NCI-H446 (cell line): ENCODE measurements at regions not wholly inside any gene's neighbourhood (a gene's known extent, or its start where the extent isn't known, plus 50 kb on each side); places are given as distances from the start of the nearest gene placed in this dataset.

Source experiments
- DNase-seq, 2 experiments: peaks; one replicate each; lab custom pipeline; 2025; lab: John Stamatoyannopoulos, UW

GRCh38 chr2:196279541-196279940 is 108.2 kb upstream of the STK17B start:
- no peak for DNase-seq

DNA sequence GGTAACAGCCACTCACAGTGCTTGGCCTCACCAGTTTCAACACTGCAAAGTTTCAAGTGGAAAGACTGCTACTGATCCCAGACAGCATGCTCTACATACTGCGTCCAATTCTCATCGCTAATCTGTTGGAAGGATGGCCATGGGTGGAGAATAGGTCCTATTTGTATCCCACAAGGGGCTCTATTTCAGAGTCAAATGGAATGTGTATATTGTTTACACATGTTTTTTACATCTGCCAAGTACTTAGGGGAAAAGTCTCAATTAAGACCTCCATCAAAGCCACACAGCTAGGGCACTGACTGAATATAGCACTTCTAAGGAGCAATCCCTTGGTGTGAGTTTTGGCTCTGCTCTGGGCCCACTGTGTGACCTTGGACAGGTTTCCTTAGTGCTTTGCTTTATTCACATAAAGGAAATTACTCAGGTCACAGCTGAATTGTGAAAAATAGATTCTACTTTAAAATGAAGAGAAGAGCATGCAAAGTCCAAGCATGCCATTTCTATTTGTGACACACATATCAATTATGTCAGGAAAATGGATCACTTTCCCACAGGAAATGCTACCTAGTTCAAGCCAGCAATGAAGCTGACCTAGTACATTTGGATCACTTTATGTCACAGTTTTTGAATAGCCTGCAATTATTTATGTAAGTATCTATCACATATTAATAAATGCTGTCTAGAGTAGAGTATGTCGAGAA is 112.9 kb upstream of the STK17B start:
- no peak for DNase-seq

DNA sequence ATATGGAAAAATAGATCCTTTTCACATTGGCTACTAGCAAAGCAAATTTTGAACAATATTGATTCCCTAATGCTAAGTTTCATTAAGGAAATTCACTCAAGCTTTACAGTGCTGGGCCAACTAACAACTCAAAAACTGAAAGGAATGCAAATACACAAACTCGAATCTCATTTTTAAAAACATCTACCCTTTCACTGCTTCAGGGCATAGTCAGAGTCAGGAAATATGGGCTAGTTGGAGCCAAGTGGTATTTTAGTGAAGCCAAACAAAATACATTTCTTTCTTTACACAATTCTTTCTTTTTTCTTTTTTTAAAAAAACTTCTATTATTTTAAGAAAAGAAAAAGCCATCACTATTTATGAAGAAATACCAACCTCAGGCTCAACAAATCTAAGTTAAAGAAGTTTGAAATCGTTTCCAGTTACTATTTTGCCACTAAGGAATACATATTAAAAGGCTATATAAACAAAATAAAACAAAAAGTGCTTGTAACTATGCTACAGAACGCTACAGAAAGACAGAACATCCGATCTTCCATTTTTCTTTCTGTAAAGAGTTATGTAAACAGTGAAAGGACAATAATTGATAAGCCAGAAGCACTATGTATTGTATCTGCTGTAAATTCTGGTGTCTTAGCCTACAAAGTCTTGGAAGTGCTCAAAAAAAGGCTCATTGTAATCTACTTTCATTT is 113.6 kb upstream of the STK17B start:
- no peak for DNase-seq

DNA sequence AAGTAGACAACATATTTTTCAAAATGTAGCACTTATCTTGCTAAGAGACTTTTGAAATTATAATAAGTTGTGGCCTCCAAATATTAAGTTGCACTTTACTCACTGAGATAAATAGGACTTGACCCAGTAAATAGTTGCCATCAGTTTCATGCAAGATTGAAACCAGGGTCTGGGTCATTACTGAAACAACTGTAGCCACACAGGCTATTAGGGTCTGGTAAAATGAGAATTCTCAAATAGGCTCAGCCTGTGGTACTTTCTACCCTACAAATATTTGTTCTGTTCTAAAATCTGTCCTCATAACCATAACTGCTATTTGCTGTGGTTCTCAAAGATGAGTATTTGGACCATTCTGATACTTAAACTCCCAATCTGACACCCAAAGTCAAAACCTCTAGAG is 115.4 kb upstream of the STK17B start:
- DNase-seq = no peak

GRCh38 chr2:196287523-196287922 is 116.1 kb upstream of the STK17B start:
- no peak for DNase-seq

GRCh38 chr2:196288006-196288538 is 116.7 kb upstream of the STK17B start:
- no peak for DNase-seq

- DNase-seq = no peak
Observed at GRCh38 chr2:196289000-196289399, 117.6 kb upstream of the STK17B start.

DNA sequence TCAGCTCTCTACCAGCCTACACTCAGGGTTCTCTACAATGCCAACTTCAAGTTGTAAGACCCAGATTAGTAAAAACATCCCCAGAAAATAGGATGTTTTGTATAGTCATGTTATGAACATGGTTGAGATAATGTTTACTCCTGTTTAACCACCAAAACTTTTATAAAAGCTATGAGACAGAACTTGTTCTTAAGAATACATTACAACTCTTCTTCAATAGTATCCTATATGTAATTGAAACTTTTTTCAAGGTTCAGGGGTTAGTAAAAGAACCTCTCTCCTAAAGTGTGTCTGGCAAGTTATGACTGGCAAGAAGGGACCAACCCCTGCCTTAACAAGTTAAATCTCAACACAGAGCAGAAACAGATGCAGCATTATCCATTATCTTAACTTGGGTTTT is 118.8 kb upstream of the STK17B start:
- no peak for DNase-seq

DNA sequence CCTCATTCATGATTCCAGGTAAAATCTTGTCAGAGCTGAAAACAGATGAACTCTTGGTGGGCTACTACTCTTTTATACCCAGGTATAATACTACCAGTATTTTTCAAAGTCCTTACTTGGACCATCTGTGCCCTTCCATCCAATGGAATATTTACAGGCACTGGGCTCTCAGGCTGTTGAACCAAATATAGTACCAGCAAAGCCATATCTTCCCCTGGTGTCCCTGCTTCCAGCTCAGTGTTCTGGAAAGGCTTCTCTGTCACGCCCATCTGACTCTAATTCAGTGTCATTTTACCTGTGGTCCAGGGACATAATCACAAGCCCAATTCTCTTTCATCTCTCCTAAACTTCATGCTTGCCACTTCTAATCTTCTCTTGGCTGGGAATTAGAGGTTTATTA is 119.2 kb upstream of the STK17B start:
- no peak for DNase-seq

DNA sequence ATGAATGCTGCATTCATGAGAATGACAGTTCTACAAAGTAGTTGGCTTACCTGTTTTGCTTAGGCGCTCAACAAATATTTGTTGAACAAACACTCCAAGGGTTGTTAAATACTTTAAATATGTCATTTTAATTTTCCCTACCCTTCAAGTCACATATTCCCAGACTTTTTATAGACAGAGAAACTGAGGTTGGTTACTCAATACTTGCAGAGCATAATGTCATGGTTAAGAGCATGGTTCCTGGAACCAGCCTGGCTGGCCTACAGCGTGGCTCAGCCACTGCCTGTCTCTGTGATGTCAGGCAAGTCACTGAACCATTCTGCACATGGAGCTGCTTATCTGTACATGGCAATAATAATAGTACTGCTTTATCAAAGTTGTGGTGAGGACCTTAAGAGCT is 120.0 kb upstream of the STK17B start:
- DNase-seq = no peak

GRCh38 chr2:196291873-196292800 is 120.8 kb upstream of the STK17B start:
- DNase-seq = no peak

- no peak for DNase-seq
Observed at GRCh38 chr2:196293751-196294515, 122.6 kb upstream of the STK17B start.

GRCh38 chr2:196294516-196294909 is 123.1 kb upstream of the STK17B start:
- DNase-seq = no peak

DNA sequence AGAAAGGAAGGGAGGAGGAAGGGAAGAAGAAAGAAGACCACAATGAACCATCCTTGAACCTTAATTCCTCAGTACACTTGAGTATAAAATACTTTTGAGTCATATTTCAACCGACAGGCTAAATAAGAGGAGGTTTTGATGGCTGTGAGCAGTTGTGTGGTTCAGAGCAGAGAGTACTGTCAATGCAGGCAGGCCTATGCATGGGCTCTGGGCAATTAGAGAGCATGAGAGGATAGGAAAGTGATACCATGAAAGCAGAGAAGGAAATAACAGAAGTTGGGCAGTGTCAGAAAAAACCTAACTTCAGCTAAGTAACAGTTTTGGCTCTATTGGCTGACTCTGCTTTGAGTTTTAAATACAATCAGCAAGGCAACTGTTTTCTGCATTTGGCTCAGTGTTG is 123.6 kb upstream of the STK17B start:
- no peak for DNase-seq

DNA sequence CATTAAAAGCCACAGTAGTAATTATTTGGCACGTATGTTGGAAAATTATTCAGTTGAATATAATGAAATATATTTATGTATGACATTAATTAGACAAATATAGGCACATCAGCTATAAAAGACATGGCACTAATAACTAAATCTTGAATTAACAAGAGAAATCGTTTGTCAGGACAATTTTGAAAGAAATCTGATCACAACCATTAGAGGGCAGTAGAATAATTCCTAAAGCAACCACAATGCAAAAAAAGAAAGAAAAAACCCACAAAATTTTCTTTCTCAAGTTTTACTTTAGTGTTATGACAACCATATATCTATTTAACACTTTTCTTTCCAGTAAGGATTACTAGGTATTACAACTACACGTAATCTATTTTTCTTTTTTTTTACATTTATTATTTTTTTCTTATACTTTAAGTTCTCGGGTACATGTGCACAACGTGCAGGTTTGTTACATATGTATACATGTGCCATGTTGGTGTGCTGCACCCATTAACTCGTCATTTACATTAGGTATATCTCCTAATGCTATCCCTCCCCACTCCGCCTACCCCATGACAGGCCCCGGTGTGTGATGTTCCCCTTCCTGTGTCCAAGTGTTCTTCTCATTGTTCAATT is 126.8 kb upstream of the STK17B start:
- peak in 1 of 2 experiments; percentile 43 for DNase-seq

DNA sequence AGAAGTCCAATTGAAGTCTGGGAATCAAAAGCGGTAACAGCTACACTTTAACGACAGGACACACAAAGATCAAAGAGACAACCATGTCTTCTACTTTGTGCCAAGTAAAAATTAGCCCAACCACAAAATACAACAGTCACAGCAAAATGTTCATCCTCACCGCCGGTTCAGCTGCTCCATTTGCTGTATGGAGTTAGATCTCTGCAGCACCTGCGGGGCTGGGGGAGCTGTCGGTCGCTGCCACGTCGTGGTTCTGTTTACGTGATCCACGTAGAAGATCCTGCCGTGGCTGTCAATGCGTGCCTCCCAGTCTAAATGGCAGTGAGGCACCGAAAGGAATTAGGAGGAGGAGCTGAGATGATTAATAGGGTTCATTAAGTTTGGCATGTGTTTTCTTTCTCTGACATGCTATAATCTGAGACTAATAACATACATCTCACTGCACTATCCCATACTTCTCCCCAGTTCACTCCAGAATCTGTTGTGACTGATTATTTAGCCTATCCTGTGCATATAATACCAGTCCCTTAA is 136.5 kb upstream of the STK17B start:
- DNase-seq = no peak

DNA sequence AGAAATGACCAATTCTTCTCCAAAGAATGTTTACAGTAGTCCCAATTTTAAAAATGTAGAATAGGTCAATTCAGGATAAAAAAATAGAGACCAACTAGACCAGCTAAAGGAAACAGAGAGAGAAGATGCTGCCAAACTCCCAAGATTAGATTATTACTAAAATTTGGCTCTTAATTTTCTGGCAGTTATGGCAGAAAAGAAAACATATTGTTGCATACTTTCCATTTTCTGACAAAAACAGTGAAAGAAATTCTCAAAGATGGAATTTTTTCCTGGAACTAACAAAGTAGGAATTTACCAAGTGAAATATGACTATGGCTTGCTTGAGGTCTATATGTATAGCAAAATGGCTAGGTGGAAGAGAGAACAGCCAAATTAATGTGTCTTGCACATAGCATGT is 138.3 kb upstream of the STK17B start:
- no peak for DNase-seq

DNA sequence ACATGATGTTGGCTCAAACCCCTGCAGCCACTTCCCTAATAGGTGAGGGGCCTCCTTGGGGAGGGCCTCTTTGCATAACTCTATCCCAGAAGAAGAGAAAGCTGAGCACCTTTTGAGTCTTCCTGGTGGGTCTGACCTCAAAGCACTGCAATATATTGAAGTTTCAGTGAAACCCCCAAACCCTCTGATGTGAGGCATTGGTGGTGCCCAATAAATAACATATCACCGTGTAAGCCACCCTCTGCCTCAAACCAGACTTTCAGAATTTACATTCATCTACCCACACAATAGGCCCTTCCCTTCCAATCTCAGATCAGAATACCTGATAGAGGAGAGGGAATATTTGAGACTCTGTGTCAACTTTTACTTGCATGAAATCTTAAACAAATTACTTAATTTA is 142.8 kb upstream of the STK17B start:
- DNase-seq = no peak

DNA sequence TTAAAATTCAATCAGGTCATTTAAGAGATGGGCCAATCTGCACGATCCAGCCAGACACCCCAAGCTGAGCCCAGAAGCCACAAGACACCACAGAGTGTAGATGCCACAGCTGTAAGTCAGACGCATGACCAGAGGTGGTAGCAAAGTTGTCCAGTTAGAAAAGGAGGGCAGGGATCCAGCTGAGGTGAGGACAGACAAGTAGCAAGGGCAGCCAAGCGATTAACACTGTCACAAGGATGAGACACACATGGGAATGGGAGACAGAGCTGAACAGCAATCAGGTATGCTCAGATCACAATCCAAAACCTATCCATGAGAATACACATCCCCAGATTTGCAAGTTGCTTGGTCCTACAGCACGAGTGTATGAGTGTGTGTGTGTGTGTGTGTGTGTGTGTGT is 143.4 kb upstream of the STK17B start:
- no peak for DNase-seq

- no peak for DNase-seq
Observed at GRCh38 chr2:196315388-196316049, 144.1 kb upstream of the STK17B start.

- no peak for DNase-seq
Observed at GRCh38 chr2:196316050-196316430, 144.7 kb upstream of the STK17B start.
